Activated T-cell treated with anti-CD3 and anti-CD28 coated beads, Interleukin-2, amount 50 U/mL, for 4 hours (primary cell): ENCODE measurements at regions not wholly inside any gene's neighbourhood (a gene's known extent, or its start where the extent isn't known, plus 50 kb on each side); places are given as distances from the start of the nearest gene placed in this dataset.

ENCODE experiments used
- ATAC-seq, 2 donors: fragments of 200-7000 bp; cut with Tn5 transposase; one replicate each; pipeline ENCODE4 v1.10.0; 2021
- DNase-seq: peaks from one replicate; pipeline ENCODE4 v3.0.0-alpha.2; 2020
- H3K27me3 Mint-ChIP-seq: one replicate; pipeline ENCODE4 v1.8.0; 2021; ENCODE audit warnings: low read depth, mixed read lengths
- H3K36me3 Mint-ChIP-seq: one replicate; pipeline ENCODE4 v1.8.0; 2022; ENCODE audit warnings: mixed read lengths; ENCODE audit not compliant: insufficient read depth
- H3K4me1 Mint-ChIP-seq: one replicate; pipeline ENCODE4 v1.8.0; 2021; ENCODE audit warnings: low read depth, mixed read lengths
- H3K4me3 Mint-ChIP-seq: one replicate; pipeline ENCODE4 v1.8.0; 2021; ENCODE audit warnings: mild to moderate bottlenecking, moderate library complexity, mixed read lengths
- H3K9me3 Mint-ChIP-seq: one replicate; pipeline ENCODE4 v1.8.0; 2021; ENCODE audit warnings: mixed read lengths

DNA sequence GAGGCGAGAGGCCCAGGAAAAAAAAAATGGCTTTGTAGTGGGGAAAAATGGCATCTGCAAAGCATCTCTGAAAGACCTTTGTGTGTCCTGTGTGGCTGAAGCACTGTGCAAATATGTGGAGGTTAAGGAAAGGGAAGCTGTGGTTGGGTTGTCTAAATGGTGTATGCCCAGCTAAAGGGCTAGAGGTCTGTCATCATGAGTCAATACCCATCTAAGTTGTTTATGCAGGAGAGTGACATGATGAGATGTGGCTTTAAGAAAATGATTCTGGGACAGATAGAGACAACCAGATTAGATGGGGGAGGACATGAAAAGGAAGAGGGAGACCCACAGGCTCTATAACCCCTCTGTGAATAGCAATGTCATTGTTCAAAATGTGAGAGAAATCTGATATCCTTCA is 280.7 kb downstream of the MFSD1 start:
- ATAC-seq = no peak
- Mint-ChIP-seq H3K9me3 (peaks cover 3% of the 10 kb centered on the region), H3K4me1 (no peaks in the 10 kb centered on the region), H3K27me3 (no peaks in the 10 kb centered on the region), H3K36me3 (no peaks in the 10 kb centered on the region), H3K4me3 (no peak overlapping the region)
- DNase-seq = no peak

DNA sequence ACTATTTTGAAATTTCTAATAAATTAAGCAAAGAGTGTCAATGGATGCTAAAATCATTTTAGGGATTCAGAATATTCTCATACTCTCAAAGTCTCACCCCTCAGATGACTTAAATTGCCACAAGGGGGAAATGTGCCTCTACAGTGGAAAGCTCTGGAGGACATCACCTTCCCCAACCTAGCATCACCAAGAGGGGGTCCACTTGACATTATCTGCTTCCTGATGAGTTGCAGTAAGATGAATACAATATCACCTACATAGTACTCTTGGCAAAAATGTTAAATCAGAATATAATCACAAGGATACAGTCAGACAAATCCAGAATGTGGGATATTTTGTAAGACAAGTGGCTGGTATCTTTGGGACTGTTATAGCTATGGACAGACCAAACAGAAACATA is 290.1 kb downstream of the MFSD1 start:
- H3K9me3 Mint-ChIP-seq = no peaks in the 10 kb centered on the region
- DNase-seq (no peak), ATAC-seq (no peak)
- H3K36me3 Mint-ChIP-seq = no peaks in the 10 kb centered on the region
- no peak overlapping the region for H3K4me3 Mint-ChIP-seq
- H3K4me1 Mint-ChIP-seq = no peaks in the 10 kb centered on the region
- H3K27me3 Mint-ChIP-seq = no peaks in the 10 kb centered on the region

DNA sequence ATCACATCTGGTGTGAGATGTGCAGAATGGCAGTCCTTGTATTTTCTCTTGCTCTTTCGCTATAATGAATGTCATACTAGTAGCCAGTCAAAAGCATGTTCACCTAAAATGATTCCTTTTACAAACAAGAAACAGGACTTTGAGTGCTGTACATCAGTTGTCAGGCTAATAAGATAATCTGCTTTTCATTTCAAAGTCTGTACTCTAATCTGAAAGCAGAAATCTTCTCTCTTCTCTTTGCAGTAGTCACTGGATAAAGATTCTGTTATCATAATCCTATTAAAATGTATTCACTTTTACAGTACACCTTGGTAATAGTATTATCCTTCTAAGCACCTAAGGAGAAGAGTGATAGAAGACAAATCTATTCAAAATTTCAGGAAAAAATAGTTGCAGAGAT is 300.1 kb downstream of the MFSD1 start:
- ATAC-seq = no peak
- DNase-seq = no peak
- Mint-ChIP-seq H3K36me3 (no peaks in the 10 kb centered on the region), H3K4me3 (no peak overlapping the region), H3K4me1 (no peaks in the 10 kb centered on the region), H3K9me3 (peaks cover 5% of the 10 kb centered on the region), H3K27me3 (no peaks in the 10 kb centered on the region)

DNA sequence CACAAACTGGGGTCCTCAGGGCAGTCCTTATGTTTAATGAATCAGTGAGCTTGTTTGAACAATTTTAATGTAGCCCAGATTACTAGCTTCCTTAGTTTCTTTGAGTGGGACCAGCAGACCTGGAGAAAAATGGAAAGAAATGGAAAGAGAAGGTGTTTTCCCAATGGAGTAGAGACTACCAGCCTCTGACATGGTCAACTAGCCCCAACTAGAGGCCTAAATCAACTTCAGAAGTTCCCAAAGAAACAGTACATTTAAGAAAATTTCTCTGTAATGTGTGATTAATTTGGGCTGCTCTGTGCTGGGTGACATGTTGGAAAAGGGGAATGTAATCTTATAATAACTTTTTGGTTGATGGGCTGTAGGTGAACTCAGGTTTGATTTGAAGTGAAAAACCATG is 310.9 kb downstream of the MFSD1 start:
- Mint-ChIP-seq H3K4me1 (no peaks in the 10 kb centered on the region), H3K4me3 (no peak overlapping the region), H3K27me3 (no peaks in the 10 kb centered on the region), H3K36me3 (no peaks in the 10 kb centered on the region), H3K9me3 (no peaks in the 10 kb centered on the region)
- no peak for ATAC-seq
- no peak for DNase-seq

DNA sequence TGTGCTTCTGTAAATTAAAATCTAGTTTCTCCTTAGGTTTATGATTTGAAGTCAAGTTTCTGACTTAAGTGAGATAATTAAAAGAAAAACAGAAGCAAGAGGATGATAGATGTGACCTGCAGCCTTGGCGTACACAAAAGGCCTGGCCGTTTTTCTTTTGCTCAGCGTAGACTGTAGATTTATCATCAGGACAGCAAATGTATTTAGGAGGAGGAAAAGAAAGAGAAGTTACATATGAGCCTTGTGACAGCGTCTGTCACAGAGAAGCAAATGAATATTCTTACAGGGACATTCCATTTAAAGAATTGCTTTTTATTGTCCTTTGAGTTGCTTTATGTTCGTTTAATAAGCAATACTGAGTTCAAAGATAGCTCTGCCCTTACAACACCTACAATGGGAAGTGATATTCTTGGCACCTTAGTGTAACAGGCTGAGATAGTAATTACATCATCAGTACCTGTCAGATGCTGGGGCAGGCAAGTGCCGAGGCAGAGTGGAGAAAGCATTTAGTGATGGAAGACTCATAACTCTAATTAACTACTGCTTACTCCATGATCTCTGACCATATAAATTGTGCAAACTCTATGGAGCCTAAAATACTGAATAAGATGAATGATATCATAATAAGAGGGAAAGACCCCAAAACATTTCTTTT is 311.5 kb downstream of the MFSD1 start:
- ATAC-seq = no peak
- Mint-ChIP-seq H3K4me3 (no peak overlapping the region), H3K9me3 (no peaks in the 10 kb centered on the region), H3K4me1 (no peaks in the 10 kb centered on the region), H3K36me3 (no peaks in the 10 kb centered on the region), H3K27me3 (no peaks in the 10 kb centered on the region)
- no peak for DNase-seq

- Mint-ChIP-seq H3K36me3 (no peaks in the 10 kb centered on the region), H3K4me3 (no peak overlapping the region), H3K27me3 (no peaks in the 10 kb centered on the region), H3K9me3 (no peaks in the 10 kb centered on the region), H3K4me1 (no peaks in the 10 kb centered on the region)
- DNase-seq (no peak), ATAC-seq (no peak)
These were observed 312.7 kb downstream of the MFSD1 start for GRCh38 chr3:159114582-159114981.

DNA sequence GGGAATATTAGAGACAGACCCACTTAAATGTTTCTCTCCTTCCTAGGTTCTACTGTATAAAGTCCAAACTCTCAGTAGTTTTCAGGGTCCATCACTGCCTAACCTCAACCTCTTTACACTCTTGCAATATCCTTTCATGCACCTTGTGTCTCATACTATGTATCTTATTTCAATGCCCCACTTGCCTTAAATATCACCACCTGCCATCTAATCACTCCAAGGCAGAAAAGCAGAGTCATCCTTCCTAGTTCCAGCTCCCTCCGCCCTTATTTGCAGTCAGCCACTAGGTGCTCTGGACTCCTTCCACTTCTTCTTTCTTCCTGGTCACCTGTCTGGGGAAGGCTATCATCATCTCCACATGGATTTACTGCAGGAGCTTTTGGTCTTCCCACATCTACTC is 322.0 kb downstream of the MFSD1 start:
- Mint-ChIP-seq H3K4me3 (no peak overlapping the region), H3K9me3 (no peaks in the 10 kb centered on the region), H3K4me1 (no peaks in the 10 kb centered on the region), H3K36me3 (no peaks in the 10 kb centered on the region), H3K27me3 (no peaks in the 10 kb centered on the region)
- DNase-seq = no peak
- no peak for ATAC-seq

GRCh38 chr3:159126261-159127020 is 324.6 kb downstream of the MFSD1 start:
- ATAC-seq = no peak
- Mint-ChIP-seq H3K27me3 (no peaks in the 10 kb centered on the region), H3K4me3 (no peak overlapping the region), H3K9me3 (no peaks in the 10 kb centered on the region), H3K4me1 (no peaks in the 10 kb centered on the region), H3K36me3 (no peaks in the 10 kb centered on the region)
- DNase-seq = no peak

GRCh38 chr3:159127021-159127392 is 325.2 kb downstream of the MFSD1 start:
- H3K36me3 Mint-ChIP-seq = no peaks in the 10 kb centered on the region
- H3K4me3 Mint-ChIP-seq = no peak overlapping the region
- no peaks in the 10 kb centered on the region for H3K9me3 Mint-ChIP-seq
- no peaks in the 10 kb centered on the region for H3K27me3 Mint-ChIP-seq
- DNase-seq (no peak), ATAC-seq (no peak)
- no peaks in the 10 kb centered on the region for H3K4me1 Mint-ChIP-seq

DNA sequence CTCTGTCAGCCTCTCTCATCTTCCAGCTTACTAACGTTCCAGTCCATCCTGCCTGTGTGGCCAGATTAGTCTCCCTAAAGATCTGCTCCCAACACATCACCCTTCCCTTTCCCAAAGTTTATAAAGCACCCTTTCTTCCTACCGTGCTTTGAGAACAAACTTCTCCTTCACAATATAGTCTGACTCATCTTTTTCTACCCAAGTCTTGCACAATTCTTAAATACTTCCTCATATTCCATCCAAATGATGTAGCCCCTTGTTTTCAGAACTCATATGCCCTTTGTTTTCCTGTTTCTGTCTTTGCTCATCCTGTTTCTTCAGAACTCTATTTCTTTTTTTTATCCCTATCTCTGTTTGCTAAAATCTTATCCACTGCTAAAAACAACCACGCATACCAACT is 326.8 kb downstream of the MFSD1 start:
- H3K4me3 Mint-ChIP-seq = no peak overlapping the region
- H3K36me3 Mint-ChIP-seq = no peaks in the 10 kb centered on the region
- no peaks in the 10 kb centered on the region for H3K4me1 Mint-ChIP-seq
- H3K27me3 Mint-ChIP-seq = no peaks in the 10 kb centered on the region
- ATAC-seq = no peak
- H3K9me3 Mint-ChIP-seq = no peaks in the 10 kb centered on the region
- DNase-seq = no peak

DNA sequence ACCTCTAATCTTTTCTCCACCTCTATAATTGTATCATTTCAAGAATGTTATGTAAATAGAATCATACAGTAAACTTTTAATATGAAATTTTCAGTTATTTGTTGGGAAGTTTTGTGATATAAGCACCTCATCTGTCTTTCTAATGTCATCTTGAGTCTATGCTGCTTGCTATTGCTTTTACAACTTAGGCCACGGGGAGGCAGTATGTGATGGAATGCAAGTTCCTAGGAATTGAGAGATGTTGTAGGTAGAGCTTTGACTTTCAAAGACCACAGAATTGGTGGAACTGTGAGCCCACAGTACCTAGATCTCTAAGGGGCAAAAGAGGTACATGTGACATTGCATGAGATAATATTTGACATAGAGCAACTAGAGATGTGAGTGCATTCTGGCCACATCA is 328.3 kb downstream of the MFSD1 start:
- ATAC-seq = no peak
- no peaks in the 10 kb centered on the region for H3K36me3 Mint-ChIP-seq
- H3K9me3 Mint-ChIP-seq = no peaks in the 10 kb centered on the region
- no peak overlapping the region for H3K4me3 Mint-ChIP-seq
- no peaks in the 10 kb centered on the region for H3K27me3 Mint-ChIP-seq
- no peaks in the 10 kb centered on the region for H3K4me1 Mint-ChIP-seq
- no peak for DNase-seq

DNA sequence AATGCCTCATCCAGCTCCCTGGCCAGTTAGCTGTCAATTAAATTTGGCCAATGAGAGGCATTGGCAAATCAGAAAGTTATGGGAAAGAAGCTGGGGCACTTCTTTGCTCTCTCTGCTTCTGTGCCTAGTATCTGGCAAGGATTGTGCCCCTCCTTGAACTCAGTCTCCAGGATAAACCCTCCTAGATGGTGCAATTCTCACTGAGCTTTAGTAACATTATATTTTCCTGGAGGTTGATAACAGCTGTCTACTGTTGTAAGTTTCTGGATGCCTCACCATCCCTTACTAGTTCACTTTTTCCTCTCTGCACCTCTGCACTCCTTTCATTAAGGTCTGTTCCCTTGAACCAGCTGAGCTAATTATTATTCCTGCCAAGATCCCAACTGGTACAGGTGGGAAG is 329.5 kb downstream of the MFSD1 start:
- no peak overlapping the region for H3K4me3 Mint-ChIP-seq
- ATAC-seq (no peak), DNase-seq (no peak)
- no peaks in the 10 kb centered on the region for H3K4me1 Mint-ChIP-seq
- H3K9me3 Mint-ChIP-seq = no peaks in the 10 kb centered on the region
- no peaks in the 10 kb centered on the region for H3K27me3 Mint-ChIP-seq
- no peaks in the 10 kb centered on the region for H3K36me3 Mint-ChIP-seq

DNA sequence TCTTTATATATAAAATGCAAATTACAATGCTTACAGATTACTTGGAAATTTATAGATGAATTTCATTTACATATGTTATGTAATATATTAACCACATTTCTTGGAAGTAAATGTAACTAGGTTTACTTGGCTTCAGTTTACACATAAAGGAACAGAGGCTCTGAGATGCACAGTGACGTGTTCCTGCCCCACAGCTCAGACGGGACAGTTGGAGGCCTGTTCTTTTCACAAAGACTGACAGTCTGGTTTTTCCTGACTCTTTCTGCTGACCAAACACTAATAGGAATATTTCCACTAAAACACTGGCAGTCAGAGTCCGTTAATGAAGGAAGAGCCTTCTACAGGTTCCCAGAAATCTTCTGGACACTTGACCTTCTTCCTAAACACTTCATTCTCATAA is 336.1 kb downstream of the MFSD1 start:
- Mint-ChIP-seq H3K36me3 (no peaks in the 10 kb centered on the region), H3K4me1 (no peaks in the 10 kb centered on the region), H3K4me3 (no peak overlapping the region), H3K27me3 (no peaks in the 10 kb centered on the region), H3K9me3 (no peaks in the 10 kb centered on the region)
- ATAC-seq (no peak), DNase-seq (no peak)

GRCh38 chr3:159139326-159139725 is 337.5 kb downstream of the MFSD1 start:
- no peak for ATAC-seq
- Mint-ChIP-seq H3K27me3 (no peaks in the 10 kb centered on the region), H3K4me3 (no peak overlapping the region), H3K9me3 (no peaks in the 10 kb centered on the region), H3K36me3 (no peaks in the 10 kb centered on the region), H3K4me1 (no peaks in the 10 kb centered on the region)
- DNase-seq = no peak

- no peak for DNase-seq
- Mint-ChIP-seq H3K9me3 (no peaks in the 10 kb centered on the region), H3K27me3 (no peaks in the 10 kb centered on the region), H3K4me3 (no peak overlapping the region), H3K36me3 (no peaks in the 10 kb centered on the region), H3K4me1 (no peaks in the 10 kb centered on the region)
- ATAC-seq = no peak
These were observed 342.6 kb downstream of the MFSD1 start for GRCh38 chr3:159144472-159144871.
